ENCODE measurements at regions not wholly inside any gene's neighbourhood (a gene's known extent, or its start where the extent isn't known, plus 50 kb on each side); places are given as distances from the start of the nearest gene placed in this dataset.
"Not testable (repeated sequence)": the region's sequence is repeated elsewhere in the genome, so short reads cannot be mapped to it uniquely, and the experiment has no call there.

- DNase-seq (ENCODE audit: low read depth): no peak
These were observed 236.6 kb upstream of the OR4E1 start for GRCh38 chr14:21910260-21910659.

- no peak for DNase-seq (ENCODE audit: low read depth)
These were observed 229.1 kb upstream of the OR4E1 start for GRCh38 chr14:21902561-21903181.

GRCh38 chr14:21894898-21895194 is 221.2 kb upstream of the OR4E1 start:
- not testable (repeated sequence) for DNase-seq (ENCODE audit: low read depth)

- no peak for DNase-seq (ENCODE audit: low read depth)
These were observed 220.6 kb upstream of the OR4E1 start for GRCh38 chr14:21894003-21894897.

GRCh38 chr14:21891921-21892320 is 218.3 kb upstream of the OR4E1 start:
- DNase-seq (ENCODE audit: low read depth): no peak

- DNase-seq (ENCODE audit: low read depth): no peak
These were observed 211.4 kb upstream of the OR4E1 start for GRCh38 chr14:21884995-21885394.

GRCh38 chr14:21882226-21882625 is 208.6 kb upstream of the OR4E1 start:
- no peak for DNase-seq (ENCODE audit: low read depth)

GRCh38 chr14:21880918-21881317 is 207.3 kb upstream of the OR4E1 start:
- DNase-seq (ENCODE audit: low read depth): no peak

- DNase-seq (ENCODE audit: low read depth): no peak
These were observed 202.2 kb upstream of the OR4E1 start for GRCh38 chr14:21875791-21876190.

- no peak for DNase-seq (ENCODE audit: low read depth)
These were observed 201.3 kb upstream of the OR4E1 start for GRCh38 chr14:21874946-21875345.

GRCh38 chr14:21874167-21874566 is 200.5 kb upstream of the OR4E1 start:
- DNase-seq (ENCODE audit: low read depth): no peak

GRCh38 chr14:21868442-21869046 is 194.9 kb upstream of the OR4E1 start:
- peak; percentile 69 for DNase-seq (ENCODE audit: low read depth)

GRCh38 chr14:21867541-21867940 is 193.9 kb upstream of the OR4E1 start:
- DNase-seq (ENCODE audit: low read depth): no peak

- no peak for DNase-seq (ENCODE audit: low read depth)
These were observed 192.9 kb upstream of the OR4E1 start for GRCh38 chr14:21866479-21866878.

GRCh38 chr14:21863289-21863688 is 189.7 kb upstream of the OR4E1 start:
- no peak for DNase-seq (ENCODE audit: low read depth)

GRCh38 chr14:21861153-21861552 is 187.5 kb upstream of the OR4E1 start:
- no peak for DNase-seq (ENCODE audit: low read depth)

GRCh38 chr14:21860172-21860571 is 186.6 kb upstream of the OR4E1 start:
- DNase-seq (ENCODE audit: low read depth): no peak

- DNase-seq (ENCODE audit: low read depth): no peak
These were observed 179.2 kb upstream of the OR4E1 start for GRCh38 chr14:21852775-21853174.

GRCh38 chr14:21852061-21852664 is 178.5 kb upstream of the OR4E1 start:
- DNase-seq (ENCODE audit: low read depth): peak; percentile 40

- not testable (repeated sequence) for DNase-seq (ENCODE audit: low read depth)
These were observed 173.3 kb upstream of the OR4E1 start for GRCh38 chr14:21846902-21847301.

- peak; percentile 46 for DNase-seq (ENCODE audit: low read depth)
These were observed 172.7 kb upstream of the OR4E1 start for GRCh38 chr14:21846227-21846885.

GRCh38 chr14:21840765-21841164 is 167.1 kb upstream of the OR4E1 start:
- no peak for DNase-seq (ENCODE audit: low read depth)
